G401.6 (cell line): ENCODE measurements at regions not wholly inside any gene's neighbourhood (a gene's known extent, or its start where the extent isn't known, plus 50 kb on each side); places are given as distances from the start of the nearest gene placed in this dataset.

Experiments
- FAIRE-seq: peaks from 2 replicates; lab custom pipeline; 2012; peaks lifted over from hg19 to GRCh38; lab: Jason Lieb, UNC

DNA sequence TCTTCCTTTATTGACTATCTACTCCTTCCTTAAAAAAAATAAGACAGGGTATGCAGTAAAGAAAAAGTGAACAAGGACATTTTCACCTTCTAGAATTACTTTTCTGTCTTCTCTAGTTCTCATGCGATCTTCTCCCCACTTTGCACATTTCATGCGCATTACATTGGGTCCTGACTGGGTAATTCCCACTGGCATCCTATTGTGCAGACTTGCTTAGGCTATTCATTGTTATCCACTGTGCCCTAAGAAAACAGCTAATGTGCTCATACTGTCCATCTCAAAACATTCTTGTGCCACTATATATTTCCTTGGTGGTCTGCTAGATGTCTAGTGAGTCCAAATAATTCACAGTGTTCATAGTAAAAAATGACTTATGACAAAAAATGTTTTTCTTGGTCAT is 447.4 kb upstream of the ROBO1 start:
- FAIRE-seq, result no peak

DNA sequence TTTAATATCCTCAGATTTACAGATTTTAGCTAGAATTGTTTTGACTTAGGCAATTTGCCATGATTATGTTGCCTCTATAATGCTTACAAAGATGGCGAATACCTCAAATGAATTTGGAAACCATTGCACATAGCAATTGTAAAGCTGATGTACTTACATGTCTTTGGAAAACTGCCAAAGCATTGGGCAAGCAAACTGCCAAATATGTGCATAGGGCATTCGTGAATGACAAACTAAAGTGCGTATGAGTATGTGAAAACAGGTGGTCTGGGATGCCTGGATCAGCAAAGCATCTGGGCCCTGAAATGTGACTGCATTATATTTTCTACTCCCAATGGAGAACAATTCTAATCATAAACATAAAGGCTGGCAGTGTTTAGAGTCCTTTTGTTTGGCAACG is 445.3 kb upstream of the ROBO1 start:
- no peak for FAIRE-seq

DNA sequence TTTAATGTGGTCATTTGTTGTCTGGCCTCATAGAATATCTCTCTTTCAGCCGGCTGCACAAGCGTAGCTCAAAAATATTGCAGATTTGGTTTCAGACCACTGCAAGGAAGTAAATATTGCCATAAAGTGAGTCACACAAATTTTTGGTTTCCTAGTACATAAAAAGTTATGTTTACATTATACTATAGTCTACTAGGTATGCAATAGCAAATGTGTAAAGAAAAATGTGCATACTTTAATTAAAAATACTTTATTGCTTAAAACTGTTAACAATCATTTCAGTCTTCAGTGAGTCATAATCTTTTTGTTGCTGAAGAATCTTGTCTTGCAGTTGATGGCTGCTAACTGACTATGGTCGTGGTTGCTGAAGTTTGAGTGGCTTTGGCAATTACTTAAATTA is 425.1 kb upstream of the ROBO1 start:
- no peak for FAIRE-seq

DNA sequence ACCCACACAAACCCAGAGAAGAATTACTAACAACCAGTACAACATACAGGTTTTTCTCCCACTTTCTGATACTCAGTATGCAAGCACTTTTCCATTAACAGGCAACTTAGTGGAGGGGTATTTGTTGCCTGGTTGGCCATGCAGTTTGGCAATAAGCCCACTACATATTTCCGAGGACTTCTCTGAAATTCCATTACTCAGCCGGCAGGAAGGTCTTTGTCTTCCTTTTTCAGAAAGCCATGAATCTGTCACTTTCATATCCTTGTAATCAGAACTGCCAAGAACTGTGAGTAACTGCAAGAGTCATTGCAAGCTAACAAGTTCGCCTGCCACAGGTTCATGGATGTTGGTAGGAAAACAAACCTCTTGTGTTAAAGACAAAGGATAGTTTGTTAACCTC is 422.3 kb upstream of the ROBO1 start:
- no peak for FAIRE-seq

DNA sequence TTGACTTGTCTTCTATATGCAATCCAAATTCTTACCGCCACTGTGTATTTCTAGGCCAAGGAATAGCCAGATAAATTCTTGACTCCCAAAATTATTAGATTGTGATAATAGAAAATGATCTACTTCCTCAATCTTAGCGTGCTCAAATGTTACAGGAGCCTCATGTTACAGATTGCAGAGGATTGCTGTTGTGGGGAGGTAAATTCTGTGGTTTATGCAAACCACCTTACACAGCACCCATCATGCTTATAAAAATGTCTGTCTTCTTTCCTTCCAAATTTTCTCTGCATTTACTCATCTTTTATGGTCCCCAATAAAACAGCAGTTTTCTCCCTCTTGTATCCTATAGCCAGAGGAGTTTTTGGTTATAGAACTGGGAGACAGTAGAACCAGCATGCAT is 420.2 kb upstream of the ROBO1 start:
- no peak for FAIRE-seq

DNA sequence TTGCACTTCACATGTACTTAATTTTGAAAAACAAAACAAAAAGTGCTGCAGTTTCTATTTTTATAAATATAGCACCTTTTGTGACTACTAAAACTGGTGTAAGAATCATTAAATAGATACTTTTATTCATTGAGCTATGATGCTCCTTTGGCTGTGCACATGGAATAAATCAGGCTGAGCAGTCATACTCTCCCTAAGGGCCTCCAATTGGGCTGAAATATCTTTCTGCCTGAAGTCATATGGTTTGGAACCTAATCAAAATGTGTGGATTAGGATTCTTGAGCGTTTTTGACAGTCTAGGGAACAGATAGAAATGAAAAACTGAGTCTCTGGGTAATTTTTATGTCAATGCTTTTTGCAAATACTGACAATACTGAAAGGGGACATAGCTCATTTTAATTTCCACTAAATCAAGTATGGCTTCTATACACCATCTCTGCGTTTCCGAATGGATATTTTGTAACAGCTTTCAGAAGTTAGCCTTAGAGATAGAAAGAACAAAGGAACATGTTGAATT is 392.2 kb upstream of the ROBO1 start:
- no peak for FAIRE-seq

DNA sequence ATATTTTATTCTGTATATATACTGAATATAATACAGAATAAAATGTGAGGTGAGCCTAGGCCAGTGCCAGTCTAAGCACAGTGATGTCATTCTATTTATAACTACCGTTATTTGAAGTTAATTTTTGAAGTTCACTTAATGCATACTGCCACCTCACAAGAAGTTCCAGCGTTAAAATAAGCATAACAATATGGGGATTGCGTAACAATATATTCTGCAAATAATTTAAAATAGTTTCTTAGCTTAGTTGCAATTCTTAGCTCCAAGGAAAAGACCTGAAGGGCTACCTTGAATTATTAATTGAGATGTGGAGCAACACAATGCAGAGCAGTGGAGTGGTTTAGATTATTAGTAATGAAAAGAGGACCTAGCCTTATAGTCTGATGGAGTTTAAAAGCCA is 390.5 kb upstream of the ROBO1 start:
- no peak for FAIRE-seq

DNA sequence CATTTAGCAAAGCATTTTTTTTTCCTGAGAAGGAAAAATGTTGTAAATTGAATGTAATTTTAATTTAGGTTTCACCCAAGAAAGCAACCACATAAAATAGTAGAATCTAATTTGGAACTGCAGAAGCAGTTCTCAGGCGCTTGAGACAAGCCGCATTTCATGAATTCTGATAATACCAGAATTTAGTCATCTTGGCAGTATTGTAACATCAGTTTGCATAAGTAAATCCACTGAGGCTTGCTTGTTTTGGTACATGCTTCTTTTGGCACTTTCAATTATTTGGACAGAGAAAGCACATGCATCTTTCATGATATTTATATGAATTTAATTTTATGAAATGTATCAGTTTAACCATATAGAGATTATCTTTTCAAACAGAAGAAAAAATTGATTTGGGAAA is 389.7 kb upstream of the ROBO1 start:
- FAIRE-seq, result no peak

DNA sequence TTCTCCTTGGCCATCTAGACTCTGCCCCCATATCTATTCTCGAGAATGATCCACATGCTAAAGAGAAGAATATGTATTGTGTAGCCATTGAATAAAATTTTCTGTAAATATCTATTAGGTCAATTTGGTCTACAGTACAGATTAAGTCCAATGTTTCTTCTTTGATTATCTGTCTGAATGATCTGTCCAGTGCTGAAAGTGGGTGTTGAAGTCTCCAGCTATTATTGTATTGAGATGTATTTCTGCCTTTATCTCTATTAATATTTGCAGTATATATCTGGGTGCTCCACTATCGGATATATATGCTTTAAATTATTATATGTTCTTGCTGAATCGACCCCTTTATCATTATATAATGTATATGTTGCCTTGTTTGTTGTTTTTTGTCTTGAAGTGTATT is 384.9 kb upstream of the ROBO1 start:
- FAIRE-seq, result no peak

DNA sequence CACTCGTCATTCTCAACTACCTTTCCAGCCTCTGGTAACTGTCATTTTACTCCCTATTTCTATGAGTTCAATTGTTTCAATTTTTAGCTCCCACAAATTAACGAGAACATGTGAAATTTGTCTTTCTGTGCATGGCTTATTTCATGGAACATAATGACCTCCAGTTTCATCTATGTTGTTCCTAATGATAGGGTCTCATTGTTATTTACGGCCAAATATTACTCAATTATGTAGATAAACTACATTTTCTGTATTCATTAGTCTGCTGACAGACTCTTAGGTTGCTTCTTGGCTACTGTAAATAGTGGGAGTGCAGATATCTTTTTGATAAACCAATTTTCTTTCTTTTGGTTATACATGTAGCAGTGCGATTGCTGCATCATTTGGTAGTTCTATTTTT is 374.9 kb upstream of the ROBO1 start:
- no peak for FAIRE-seq

DNA sequence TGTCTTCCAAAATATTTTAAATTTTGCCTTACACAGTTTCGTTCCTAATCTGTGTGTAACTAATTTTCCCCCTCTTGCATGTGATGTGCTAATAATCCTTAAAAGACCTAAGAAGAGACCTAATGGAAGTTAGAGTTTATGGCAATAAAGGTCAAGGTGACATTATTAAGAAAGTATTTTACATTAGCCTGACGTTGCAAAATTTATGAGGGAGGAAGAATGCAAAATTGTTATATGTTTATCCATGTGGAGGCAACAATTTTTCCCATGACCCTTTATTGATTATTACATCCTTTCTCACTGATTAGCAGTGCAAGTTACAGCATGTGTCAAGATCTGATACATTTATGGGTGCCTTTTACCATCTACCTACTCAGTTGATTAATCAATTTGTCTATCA is 373.8 kb upstream of the ROBO1 start:
- FAIRE-seq, result no peak

DNA sequence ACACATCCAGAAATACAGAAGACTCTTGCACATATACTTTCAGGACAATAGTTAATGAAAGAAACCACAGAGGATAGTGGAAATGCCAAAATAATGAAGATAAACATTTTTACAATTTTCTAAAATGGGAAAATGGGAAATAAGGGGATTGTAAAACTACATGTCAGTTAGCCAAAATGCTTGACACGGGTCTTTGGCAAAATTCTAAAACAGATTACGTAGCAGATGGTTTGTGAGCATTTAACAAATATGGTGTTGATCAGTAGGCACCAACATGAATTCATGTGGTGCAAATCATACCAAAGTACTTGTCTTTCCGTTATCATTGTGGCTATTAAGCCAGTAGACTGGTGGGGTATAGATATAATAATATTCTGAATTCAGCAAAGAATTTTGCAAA is 348.5 kb upstream of the ROBO1 start:
- FAIRE-seq, result no peak

DNA sequence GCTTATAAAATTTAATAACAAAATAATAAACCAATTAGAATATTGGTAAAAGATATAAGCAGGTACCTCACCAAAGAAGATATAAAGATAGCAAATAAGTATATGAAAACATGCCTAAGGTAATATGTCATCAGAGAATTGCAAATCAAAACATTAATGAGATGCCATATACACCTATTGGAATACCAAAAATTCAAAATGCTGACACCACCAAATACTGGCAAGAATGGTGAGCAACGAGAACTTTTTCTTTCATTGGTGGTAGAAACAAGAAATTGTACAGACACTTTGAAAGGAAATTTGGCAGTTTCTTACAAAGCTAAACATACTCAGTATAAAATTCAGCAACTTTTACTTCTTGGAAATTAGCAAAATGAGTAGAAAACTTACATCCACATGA is 346.9 kb upstream of the ROBO1 start:
- FAIRE-seq, result no peak

DNA sequence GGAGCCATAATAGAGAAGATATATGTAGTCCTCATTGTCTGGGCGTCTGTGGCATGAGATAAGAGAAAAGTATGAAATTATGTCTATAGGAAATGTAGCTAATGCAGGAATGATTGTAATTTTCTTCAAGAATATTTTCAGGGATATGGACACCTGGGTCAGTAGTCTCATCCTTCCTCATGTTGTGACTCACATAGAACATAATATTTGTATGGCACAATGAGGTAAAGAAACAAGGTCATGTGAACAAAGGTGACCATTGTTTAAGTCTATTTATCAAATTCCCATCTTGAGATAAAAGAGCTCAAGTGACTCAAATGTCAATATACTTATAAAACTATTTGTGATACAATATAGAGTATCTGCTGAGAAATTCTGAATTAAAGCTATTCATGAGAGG is 345.5 kb upstream of the ROBO1 start:
- FAIRE-seq, result no peak

DNA sequence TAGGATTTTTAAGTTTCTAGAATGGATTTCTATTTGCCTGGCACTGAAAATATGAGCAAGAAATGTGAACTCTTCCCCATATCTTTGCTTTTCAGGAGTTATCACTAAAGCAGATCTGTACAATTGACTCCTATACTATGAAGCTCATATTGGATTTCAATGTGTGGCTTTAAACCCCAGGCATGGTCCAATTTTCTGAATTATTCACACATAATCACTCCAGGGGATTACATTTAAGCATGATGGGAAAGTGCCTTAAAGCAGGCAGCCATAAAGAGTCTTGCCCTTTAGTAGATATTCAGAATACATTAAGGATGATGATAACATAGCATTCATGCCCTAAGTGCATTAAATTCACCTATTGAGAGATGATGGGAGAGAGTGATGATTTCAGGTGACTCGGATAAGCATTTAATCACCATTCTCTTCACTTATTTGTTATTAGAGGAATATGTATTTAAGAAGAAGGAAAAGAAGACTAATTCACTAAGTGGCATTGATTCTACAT is 331.8 kb upstream of the ROBO1 start:
- no peak for FAIRE-seq

DNA sequence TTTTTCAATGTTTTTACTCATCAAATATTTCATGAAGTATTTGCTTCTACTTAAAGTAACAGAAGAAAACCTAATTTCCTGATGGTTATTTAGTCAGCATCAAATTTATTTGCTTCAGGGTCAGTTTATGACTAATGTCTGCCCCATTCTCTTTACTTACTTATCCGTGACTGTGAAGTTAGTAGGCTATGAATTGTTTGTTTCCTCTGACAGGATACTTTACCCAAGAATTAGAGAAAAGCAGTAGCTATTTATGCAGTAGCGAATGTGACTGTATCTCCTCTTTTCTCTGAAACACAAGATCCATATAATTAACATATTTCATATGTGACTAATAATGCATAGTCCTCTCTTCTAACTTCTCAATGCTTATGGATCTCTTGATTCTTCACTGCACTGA is 329.9 kb upstream of the ROBO1 start:
- no peak for FAIRE-seq

DNA sequence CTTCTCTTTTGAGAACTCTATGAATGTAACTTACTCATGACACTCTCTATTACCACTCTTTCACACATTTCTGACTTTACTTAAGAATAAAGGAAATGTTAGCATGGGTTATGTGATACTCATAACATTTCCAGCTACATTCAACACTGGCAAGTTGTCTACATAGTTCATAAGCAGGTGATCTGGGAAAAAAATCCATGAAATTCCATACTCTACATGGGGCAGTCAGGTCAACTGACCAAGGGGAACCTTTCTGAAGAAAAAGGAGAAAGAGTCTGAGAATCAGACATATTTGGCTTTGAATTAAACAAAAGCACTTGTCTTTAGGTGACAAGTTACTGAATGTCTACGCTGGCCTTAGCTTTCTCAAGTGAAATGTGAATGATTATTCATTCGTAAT is 329.1 kb upstream of the ROBO1 start:
- no peak for FAIRE-seq

DNA sequence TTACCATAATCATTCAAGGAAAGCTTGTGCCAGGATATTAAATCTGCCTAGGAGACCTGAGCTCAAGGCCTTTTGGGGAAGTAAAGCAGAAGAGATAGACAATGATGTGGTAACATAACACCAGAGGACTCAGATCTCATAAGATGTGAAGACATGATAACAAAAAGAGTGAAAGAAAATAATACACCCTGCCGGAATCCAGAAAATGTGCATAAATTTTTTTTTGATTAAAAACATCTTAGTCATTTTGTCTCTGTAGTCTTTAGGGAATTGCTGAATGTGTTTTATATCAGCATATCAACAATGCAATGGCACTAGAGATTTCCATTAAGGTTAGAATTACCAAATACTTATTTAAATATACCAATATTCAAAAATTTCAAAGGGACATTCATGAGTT is 326.8 kb upstream of the ROBO1 start:
- FAIRE-seq, result no peak

DNA sequence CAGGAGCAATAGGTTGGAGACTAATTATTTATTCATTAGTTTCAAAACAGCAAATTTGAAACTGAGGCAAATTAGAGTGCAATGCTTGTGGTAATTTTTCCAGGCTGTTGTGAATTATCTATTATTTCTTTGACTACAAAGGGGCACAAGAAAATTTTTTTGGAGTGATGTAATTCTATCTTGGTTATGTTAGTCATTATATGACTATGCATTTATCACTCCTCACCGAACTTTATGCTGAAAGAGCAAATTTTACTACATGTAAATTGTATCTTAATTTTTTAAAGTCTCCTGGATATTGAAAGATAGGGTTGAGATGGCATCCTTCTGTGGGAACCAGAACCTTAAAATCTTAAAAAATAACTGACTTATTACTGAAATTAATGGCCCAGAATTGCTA is 320.0 kb upstream of the ROBO1 start:
- FAIRE-seq, result no peak

DNA sequence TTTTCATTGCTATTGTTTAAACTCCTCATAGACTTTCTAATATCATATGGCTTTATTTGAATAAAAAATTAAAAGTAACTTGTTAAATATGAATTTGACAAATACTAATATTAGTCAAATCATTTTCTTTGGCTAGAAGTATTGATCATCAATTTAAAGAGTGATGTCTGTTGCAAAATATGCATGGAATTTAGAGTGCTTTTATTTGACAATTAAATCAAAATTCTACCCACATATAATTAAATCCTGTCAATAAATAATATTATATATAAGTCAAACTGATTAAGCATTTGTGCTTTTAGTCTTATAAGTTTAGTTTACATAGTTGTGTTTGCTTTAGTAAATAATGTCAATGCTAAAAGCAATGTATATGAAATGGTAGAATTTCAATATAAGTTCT is 318.6 kb upstream of the ROBO1 start:
- FAIRE-seq, result no peak

DNA sequence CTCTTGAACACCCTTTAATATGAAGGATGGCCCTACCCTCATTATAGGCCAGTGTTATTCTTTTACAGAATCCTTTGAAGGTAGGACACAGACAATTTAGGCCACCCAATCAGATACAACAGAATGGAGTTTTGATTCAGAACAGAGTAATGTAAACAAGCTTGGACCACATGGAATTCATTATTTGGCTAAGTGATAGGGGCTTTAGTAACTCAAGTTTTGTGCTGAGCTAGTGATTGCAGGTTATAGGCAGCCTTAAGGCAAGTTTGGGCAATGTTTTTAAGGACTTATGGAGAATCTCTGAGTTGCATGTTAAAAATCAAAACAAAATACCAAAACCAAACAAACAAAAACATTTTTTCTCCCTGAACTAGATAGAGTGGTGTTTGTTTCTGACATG is 312.1 kb upstream of the ROBO1 start:
- no peak for FAIRE-seq

DNA sequence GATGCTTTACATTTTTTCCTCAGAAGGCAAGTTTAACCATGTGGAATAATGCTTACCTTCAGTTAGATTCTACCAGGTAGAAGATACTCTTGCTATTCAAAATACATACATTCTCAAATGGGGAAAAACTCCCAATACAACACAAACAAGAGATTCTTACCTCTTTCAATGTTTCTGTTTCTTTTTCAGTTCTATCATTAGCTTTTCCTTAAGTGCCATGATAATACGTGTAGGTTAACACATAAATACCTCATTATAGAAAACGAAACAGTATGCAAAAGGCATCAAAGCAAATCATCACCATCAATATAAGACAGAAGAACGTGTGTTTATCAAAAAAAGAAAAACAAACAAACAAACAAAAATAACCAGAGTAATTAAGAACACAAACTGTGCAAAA is 300.7 kb upstream of the ROBO1 start:
- FAIRE-seq, result no peak

DNA sequence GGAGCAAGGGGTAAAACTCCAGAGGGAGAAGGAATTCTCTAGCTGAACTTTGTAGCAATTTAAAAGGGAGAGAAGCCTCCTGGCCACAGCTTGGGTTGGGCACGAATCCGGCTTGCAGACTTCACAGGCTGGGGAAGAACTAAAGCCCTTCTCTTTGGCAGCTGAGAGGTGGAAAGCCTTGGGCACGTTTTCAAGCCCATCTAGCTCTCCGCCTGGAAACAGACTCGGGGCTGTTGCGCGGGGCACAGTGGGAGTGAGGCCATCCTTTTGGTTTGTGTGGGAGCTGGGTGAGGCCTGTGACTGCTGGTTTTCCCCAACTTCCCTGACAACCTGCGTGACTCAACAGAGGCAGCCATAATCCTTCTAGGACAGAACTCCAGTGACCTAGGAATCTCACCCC is 295.7 kb upstream of the ROBO1 start:
- no peak for FAIRE-seq

DNA sequence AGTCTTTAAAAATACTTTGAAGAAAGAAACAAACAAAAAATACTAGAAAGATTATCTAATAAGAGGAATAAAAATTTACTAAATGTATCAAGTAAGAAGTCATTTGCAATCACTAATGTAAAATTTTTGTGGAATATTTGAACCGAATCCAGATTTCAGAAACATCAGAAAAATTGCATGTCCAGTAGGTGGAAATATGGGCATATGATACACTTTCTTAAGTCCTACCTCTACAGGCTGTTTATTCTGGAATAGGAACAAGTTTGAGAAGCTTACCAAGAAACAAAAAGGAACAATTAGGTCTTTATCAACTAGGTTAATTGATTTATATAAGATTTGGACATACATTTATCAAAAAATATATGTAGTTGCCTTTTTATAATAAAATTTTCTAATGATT is 292.9 kb upstream of the ROBO1 start:
- FAIRE-seq, result no peak

DNA sequence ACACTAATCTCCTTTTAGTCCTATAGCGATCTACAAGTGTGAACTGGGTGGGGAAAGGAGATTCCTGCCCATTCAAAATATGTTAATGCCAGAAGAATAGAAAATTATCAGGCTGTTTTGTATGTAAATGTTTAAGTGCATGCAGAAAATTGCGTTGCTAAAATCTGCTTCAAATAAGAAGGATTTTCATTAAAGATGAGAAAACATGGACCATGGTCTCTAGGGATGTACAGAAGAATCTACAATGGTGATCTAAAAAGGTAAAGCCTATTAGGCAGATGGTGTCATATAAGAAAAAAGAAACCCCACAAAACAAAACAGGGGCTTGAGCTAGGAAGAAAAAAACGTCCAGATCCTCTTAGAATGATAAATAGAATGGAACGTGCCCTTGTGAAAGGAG is 287.5 kb upstream of the ROBO1 start:
- FAIRE-seq, result no peak
